OCI-LY3 (cell line): ENCODE measurements at regions not wholly inside any gene's neighbourhood (a gene's known extent, or its start where the extent isn't known, plus 50 kb on each side); places are given as distances from the start of the nearest gene placed in this dataset.

Experiments
- EZH2phosphoT487 ChIP-seq: fragments of 200-600 bp; shearing (Covaris generic); IDR thresholded peaks from 2 replicates; pipeline ENCODE4 v1.6.1; 2018; ENCODE audit warnings: antibody characterized with exemption, mixed run types, low read depth
- TF ChIP-seq, protein P1 (sequence below): fragments of 200-600, 300-600 bp; sonication (generic); IDR thresholded peaks from 2 replicates; pipeline ENCODE4 v1.5.1; 2014; ENCODE audit warnings: antibody characterized with exemption, low read length, low read depth

DNA sequence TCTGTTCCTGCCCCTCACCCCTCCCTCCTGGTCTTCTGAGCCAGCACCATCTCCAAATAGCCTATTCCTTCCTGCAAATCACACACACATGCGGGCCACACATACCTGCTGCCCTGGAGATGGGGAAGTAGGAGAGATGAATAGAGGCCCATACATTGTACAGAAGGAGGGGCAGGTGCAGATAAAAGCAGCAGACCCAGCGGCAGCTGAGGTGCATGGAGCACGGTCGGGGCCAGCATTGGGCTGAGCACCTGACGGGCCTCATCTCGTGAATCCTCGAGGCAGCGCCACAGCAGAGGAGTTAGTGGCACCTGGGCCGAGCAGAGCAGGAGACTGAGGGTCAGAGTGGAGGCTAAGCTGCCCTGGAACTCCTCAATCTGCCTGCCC lies 941.8 kb downstream of the BRD1 start:
- no peak for TF ChIP-seq EZH2phosphoT487
- TF ChIP-seq, protein P1, sequence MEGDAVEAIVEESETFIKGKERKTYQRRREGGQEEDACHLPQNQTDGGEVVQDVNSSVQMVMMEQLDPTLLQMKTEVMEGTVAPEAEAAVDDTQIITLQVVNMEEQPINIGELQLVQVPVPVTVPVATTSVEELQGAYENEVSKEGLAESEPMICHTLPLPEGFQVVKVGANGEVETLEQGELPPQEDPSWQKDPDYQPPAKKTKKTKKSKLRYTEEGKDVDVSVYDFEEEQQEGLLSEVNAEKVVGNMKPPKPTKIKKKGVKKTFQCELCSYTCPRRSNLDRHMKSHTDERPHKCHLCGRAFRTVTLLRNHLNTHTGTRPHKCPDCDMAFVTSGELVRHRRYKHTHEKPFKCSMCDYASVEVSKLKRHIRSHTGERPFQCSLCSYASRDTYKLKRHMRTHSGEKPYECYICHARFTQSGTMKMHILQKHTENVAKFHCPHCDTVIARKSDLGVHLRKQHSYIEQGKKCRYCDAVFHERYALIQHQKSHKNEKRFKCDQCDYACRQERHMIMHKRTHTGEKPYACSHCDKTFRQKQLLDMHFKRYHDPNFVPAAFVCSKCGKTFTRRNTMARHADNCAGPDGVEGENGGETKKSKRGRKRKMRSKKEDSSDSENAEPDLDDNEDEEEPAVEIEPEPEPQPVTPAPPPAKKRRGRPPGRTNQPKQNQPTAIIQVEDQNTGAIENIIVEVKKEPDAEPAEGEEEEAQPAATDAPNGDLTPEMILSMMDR = no peak
